Frontal cortex (tissue), 4 donors: ENCODE measurements at regions not wholly inside any gene's neighbourhood (a gene's known extent, or its start where the extent isn't known, plus 50 kb on each side); places are given as distances from the start of the nearest gene placed in this dataset. TPM values are rescaled to one million over a fixed set of nuclear protein-coding genes. Genes with fewer than 3 reads are reported as not detected.

ENCODE experiments used
- DNase-seq, 2 donors: peaks; one replicate each; pipeline ENCODE4 v3.0.0; 2012; ENCODE audit warnings: low spot score in 2 of 2
- FAIRE-seq: peaks from 2 replicates; lab custom pipeline; 2012; peaks lifted over from hg19 to GRCh38; lab: Jason Lieb, UNC
- small RNA-seq: library from RNA; depleted of rRNA; stranded (forward); fragments of <200 nt; gene quantifications from one replicate; pipeline ENCODE3, GENCODE V24; 2014
- donor health status: control.
- donor health status: control.
- donor health status: control.

DNA sequence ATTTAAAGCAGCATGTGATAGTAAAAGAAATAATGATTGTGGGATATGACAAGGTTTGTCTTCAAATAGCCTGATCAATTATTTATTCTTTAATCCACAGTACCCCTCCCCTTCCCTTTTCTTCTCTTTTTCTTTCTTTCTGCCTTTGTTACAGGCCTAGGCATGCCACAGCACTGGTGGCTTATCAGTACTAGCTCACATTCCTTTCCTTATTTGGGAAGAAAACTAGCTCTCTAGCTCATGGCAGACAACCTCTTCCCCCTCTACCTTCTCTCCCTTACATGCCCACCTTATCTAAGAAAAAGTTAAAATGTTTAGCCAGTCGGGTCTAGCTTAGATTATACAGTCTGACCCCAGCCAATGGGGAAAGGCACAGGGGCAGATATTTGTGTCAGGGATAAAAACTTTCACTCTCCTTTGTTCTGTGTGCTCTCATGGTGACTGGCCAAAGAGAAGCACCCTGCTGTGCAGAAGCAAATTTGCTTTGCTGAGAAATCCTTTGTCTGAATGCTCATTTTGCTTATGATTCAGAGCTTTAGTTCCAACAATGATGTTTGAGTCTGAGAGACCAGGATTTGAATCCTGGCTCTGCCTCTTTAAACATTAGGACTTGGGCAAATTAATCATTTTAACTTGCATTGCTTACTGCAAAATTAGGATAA is 75.8 kb upstream of the CDH12 start:
- FAIRE-seq (no peak), DNase-seq (no peak)

DNA sequence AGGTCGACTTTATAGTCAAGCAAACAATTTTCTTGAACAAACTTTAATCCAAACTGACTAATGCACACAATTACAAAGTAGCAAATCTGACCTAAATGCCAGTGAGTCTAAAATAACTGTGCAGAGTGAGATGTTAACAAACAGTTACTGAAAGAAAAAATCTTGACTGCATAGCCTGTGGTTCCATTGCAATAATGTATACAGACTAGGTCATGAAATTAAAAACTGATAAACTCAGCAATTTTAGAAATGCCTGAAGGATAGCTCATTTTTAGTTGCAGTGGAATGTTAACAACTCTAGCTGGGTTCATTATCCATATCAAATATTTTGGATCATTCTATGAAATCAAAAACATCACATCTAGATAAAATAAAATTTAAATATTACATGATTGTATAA is 73.4 kb upstream of the CDH12 start:
- no peak for DNase-seq
- FAIRE-seq = no peak

DNA sequence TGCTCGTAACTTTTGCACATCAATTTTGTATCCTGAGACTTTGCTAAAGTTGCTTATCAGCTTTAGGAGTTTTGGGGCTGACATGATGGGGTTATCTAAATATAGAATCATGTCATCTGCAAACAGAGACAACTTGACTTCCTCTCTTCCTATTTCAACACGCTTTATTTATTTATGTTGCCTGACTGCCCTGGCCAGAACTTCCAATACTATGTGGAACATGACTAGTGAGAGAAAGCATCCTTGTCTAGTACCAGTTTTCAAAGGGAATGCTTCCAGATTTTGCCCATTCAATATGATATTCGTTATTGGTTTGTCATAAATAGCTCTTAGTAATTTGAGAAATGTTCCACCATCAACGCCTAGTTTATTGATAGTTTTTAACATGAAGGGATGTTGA is 65.4 kb upstream of the CDH12 start:
- FAIRE-seq (no peak), DNase-seq (no peak)

DNA sequence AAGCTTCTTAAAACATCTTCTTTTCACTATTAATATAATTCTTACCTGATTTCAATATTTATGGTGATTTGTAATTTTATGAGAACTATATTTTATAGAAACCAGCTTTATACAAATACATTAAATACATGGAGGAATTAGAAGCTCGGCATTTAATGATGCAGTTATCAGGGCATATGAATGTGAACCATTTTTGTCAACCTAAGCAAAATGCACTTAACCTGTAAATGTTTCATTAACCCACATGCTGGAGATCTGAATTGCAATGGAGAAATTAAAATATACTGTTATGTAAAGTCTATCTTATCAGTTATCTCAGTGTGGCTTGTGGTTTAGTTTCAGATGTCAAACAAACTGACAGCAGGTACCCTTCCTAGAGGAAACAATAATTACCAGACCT is 63.2 kb upstream of the CDH12 start:
- FAIRE-seq (no peak), DNase-seq (no peak)

DNA sequence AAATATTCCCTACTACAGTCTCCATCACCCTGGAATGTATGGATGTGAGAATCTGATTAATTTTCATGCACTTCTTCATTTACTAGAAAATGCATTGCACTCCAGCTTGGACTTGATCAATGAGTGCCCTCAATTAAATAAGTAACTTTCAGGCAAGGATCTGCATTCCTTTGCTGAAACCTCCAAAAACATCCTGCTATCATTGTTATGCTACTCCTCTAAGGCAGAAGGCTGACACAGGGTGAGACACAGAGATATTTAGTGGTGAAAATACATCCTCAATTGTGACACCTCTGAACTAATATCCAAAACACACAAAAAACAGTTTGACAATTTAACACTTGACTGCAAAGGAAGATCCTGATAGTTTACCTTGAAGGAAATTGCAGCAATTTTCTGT is 57.9 kb upstream of the CDH12 start:
- FAIRE-seq (no peak), DNase-seq (no peak)

DNA sequence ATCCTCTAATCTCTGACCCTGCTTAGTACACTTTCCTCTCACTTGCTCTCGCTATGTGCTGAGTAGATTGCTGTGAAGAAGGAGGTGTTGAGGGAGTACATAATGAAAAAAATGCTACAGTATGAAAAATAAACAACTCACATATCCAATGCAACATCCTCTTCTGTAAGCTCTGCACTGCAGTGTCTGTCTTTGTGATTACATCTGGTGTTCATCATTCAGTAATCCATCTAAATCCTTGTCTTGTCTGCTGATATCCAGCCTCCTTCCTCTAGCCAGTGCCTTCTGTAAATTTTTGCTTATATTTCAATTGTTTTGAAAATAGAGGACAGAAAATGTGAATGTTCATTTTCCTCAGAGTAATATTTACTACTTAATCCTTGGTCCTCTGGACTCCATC is 57.4 kb upstream of the CDH12 start:
- DNase-seq = no peak
- FAIRE-seq = no peak

DNA sequence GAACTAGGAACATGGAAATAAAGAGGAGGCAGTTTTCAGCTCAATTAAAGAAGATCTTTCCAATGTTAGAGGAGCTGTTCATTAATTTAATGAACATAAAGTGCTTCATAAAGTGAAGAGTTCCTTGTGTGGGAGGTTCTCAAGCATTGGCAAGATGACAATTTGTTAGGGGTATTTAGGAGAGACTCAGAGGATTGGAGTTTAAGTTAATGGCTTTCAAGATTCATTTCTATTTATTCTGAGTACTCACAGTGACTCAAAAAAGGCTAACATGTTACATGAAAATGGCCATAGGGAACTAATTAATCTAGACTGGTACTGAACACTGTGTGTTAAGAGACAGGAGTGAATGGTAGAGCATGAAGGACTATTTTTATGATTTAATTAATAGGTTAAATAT is 55.4 kb upstream of the CDH12 start:
- no peak for DNase-seq
- FAIRE-seq = no peak

DNA sequence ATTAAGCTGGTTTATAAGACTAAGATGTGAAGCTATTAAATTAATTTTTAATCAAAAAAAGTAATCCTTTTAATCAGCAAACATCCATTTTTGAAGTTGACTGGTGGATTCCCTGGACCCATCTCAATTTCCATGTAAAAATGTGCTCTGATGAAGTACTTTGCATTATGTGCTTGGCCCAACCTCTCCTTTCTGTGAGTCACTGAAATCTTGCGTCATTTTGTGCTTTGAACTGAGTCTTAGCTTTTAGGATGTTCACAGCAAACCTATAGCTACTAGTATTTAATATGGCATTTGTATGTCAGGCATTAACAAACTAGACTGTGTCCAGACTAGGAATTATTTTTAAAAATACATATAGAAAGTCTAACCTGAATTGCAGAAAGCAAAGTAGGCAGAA is 55.0 kb upstream of the CDH12 start:
- FAIRE-seq = no peak
- DNase-seq = no peak

Small RNAs in the stretch of these regions (small RNA-seq; reads per million reads assigned to genes)
- gene RF00019 = not detected
